ENCODE measurements at regions not wholly inside any gene's neighbourhood (a gene's known extent, or its start where the extent isn't known, plus 50 kb on each side); places are given as distances from the start of the nearest gene placed in this dataset.

DNA sequence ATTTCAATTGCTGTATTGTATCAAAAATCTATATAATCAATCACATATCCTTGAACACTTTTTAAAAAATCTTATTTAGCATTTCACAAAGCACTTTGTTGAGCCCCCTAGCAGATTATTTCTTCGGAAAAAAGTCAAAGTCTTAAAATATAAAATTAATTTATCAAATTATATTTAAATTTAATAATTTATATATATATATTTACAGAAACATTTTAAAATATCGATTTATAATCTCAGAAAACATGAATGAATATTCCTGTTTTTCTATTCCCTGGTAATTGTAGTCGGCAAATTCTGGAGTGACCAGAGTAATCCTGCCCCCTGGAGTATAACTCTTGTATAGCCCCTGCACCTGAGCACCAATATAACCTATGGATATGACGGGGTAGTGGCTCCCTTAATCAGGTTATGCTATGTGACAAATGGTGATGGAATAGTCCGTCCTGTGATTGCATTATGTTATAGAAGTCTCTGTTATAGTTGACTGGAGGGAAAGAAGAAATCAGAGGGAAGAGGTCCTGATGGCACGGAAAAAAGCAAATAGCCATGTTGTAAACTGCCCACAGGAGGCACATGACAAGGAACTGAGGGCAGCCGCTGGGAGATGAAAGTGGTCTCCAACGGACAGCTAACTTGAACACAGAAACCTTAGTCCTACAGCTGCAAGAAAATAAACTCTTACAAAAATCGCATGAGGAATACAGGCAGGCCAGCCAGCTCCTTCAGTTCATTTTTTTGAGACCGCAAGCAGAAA lies 1092.3 kb downstream of the ARAP2 start:
- Mint-ChIP-seq H3K4me3 (ENCODE audit: unreplicated experiment) (no peak overlapping the region), H3K9me3 (ENCODE audit: unreplicated experiment) (no peaks in the 10 kb centered on the region), H3K36me3 (ENCODE audit: insufficient read depth, unreplicated experiment) (no peaks in the 10 kb centered on the region), H3K27ac (ENCODE audit: unreplicated experiment) (no peak overlapping the region), H3K4me1 (ENCODE audit: low read depth, unreplicated experiment) (no peaks in the 10 kb centered on the region), H3K27me3 (ENCODE audit: insufficient read depth, unreplicated experiment) (no peaks in the 10 kb centered on the region)
- H3K4me1 ChIP-seq = no peaks in the 10 kb centered on the region
- intact Hi-C loops (cut with micrococcal nuclease; ENCODE audit: unreplicated experiment) = no loop called here
- H3K4me3 ChIP-seq (ENCODE audit: low read depth, low read length) = no peak overlapping the region
- TF ChIP-seq, protein P1, sequence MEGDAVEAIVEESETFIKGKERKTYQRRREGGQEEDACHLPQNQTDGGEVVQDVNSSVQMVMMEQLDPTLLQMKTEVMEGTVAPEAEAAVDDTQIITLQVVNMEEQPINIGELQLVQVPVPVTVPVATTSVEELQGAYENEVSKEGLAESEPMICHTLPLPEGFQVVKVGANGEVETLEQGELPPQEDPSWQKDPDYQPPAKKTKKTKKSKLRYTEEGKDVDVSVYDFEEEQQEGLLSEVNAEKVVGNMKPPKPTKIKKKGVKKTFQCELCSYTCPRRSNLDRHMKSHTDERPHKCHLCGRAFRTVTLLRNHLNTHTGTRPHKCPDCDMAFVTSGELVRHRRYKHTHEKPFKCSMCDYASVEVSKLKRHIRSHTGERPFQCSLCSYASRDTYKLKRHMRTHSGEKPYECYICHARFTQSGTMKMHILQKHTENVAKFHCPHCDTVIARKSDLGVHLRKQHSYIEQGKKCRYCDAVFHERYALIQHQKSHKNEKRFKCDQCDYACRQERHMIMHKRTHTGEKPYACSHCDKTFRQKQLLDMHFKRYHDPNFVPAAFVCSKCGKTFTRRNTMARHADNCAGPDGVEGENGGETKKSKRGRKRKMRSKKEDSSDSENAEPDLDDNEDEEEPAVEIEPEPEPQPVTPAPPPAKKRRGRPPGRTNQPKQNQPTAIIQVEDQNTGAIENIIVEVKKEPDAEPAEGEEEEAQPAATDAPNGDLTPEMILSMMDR (IDR thresholded peaks at IDR 0.05; ENCODE audit: insufficient read depth in 1 of 2, low read depth in 1 of 2, low read length in 1 of 2, severe bottlenecking in 1 of 2, unreplicated experiment in 1 of 2) = peak; percentile 33 to 44
- peak; percentile 40 to 63 for DNase-seq
- ChIA-PET CTCF (no interaction called here), POLR2A (no interaction called here)
- no peaks in the 10 kb centered on the region for H3K36me3 ChIP-seq (ENCODE audit: control insufficient read depth, insufficient read depth, low read length)
- no peaks in the 10 kb centered on the region for H3K9me3 ChIP-seq
- no peaks in the 10 kb centered on the region for H3K27me3 ChIP-seq (replicated peaks; ENCODE audit: control insufficient read depth, insufficient read depth, low read length)
- no TSS peak for BruUV-seq (replicated peaks)

DNA sequence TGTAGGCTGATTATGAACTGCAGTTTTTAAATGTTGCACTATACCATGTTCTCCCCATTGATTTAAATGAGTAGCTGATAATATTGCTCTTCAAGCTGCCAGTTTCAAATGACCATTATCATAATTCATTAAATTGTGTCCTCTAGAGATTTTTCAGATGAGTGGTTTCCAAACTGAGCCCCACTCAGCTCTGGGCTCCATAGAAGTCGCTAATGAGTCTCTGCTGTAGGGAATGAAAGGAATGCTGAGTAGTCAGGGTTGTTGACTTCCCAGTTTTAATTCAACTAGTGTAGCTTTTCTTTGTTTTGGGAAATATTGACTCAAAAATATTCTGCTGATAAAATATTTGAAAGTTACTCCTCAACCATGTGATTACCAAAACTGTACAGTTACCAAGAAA lies 1081.1 kb downstream of the ARAP2 start:
- no peaks in the 10 kb centered on the region for H3K4me1 ChIP-seq
- H3K4me3 Mint-ChIP-seq (ENCODE audit: unreplicated experiment) = no peak overlapping the region
- H3K36me3 Mint-ChIP-seq (ENCODE audit: insufficient read depth, unreplicated experiment) = no peaks in the 10 kb centered on the region
- TF ChIP-seq, protein P1 (IDR thresholded peaks at IDR 0.05; ENCODE audit: insufficient read depth in 1 of 2, low read depth in 1 of 2, low read length in 1 of 2, severe bottlenecking in 1 of 2, unreplicated experiment in 1 of 2) = no peak
- DNase-seq = no peak
- ChIA-PET POLR2A (no interaction called here), CTCF (no interaction called here)
- H3K9me3 ChIP-seq = no peaks in the 10 kb centered on the region
- H3K4me1 Mint-ChIP-seq (ENCODE audit: low read depth, unreplicated experiment) = no peaks in the 10 kb centered on the region
- H3K36me3 ChIP-seq (ENCODE audit: control insufficient read depth, insufficient read depth, low read length) = no peaks in the 10 kb centered on the region
- no peak overlapping the region for H3K4me3 ChIP-seq (ENCODE audit: low read depth, low read length)
- BruUV-seq (replicated peaks) = no TSS peak
- H3K27me3 Mint-ChIP-seq (ENCODE audit: insufficient read depth, unreplicated experiment) = no peaks in the 10 kb centered on the region
- no peaks in the 10 kb centered on the region for H3K27me3 ChIP-seq (replicated peaks; ENCODE audit: control insufficient read depth, insufficient read depth, low read length)
- no peak overlapping the region for H3K27ac Mint-ChIP-seq (ENCODE audit: unreplicated experiment)
- no peaks in the 10 kb centered on the region for H3K9me3 Mint-ChIP-seq (ENCODE audit: unreplicated experiment)
- intact Hi-C loops (cut with micrococcal nuclease; ENCODE audit: unreplicated experiment) = loop anchor here (10.0 kb wide), 1 partner anchor 168 kb away; no protein-coding TSS in a partner anchor

DNA sequence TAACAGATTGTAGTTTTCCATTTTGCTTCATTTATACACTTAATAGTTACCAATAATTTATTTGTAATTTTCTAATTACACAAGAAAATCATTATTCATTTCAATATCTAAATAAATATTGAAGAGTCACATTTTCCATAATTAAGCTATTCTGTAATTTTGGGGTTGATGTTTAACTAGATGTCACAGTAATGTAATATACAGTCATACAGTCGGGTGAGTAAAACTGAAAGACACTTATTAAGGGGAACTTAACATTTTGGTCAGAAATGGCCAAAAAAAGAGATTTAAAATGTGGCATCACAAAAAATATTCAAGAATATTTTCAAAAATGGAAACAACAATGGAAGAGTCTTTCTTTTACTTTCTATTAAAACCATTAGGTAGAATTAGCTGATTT lies 1080.3 kb downstream of the ARAP2 start:
- POLR2A ChIA-PET = no interaction called here
- no peaks in the 10 kb centered on the region for H3K9me3 ChIP-seq
- Mint-ChIP-seq H3K36me3 (ENCODE audit: insufficient read depth, unreplicated experiment) (no peaks in the 10 kb centered on the region), H3K9me3 (ENCODE audit: unreplicated experiment) (no peaks in the 10 kb centered on the region), H3K4me3 (ENCODE audit: unreplicated experiment) (no peak overlapping the region), H3K4me1 (ENCODE audit: low read depth, unreplicated experiment) (no peaks in the 10 kb centered on the region), H3K27me3 (ENCODE audit: insufficient read depth, unreplicated experiment) (no peaks in the 10 kb centered on the region), H3K27ac (ENCODE audit: unreplicated experiment) (no peak overlapping the region)
- H3K27me3 ChIP-seq (replicated peaks; ENCODE audit: control insufficient read depth, insufficient read depth, low read length) = no peaks in the 10 kb centered on the region
- no peak for DNase-seq
- no peaks in the 10 kb centered on the region for H3K4me1 ChIP-seq
- BruUV-seq (replicated peaks) = no TSS peak
- H3K36me3 ChIP-seq (ENCODE audit: control insufficient read depth, insufficient read depth, low read length) = no peaks in the 10 kb centered on the region
- CTCF ChIA-PET = no interaction called here
- intact Hi-C loops (cut with micrococcal nuclease; ENCODE audit: unreplicated experiment) = loop anchor here (10.0 kb wide), 1 partner anchor 169 kb away; no protein-coding TSS in a partner anchor
- no peak overlapping the region for H3K4me3 ChIP-seq (ENCODE audit: low read depth, low read length)
- TF ChIP-seq, protein P1 (IDR thresholded peaks at IDR 0.05; ENCODE audit: insufficient read depth in 1 of 2, low read depth in 1 of 2, low read length in 1 of 2, severe bottlenecking in 1 of 2, unreplicated experiment in 1 of 2) = no peak

All from Caco-2 (cell line).